ENCODE measurements at regions not wholly inside any gene's neighbourhood (a gene's known extent, or its start where the extent isn't known, plus 50 kb on each side); places are given as distances from the start of the nearest gene placed in this dataset.

- TF ChIP-seq, protein P1, sequence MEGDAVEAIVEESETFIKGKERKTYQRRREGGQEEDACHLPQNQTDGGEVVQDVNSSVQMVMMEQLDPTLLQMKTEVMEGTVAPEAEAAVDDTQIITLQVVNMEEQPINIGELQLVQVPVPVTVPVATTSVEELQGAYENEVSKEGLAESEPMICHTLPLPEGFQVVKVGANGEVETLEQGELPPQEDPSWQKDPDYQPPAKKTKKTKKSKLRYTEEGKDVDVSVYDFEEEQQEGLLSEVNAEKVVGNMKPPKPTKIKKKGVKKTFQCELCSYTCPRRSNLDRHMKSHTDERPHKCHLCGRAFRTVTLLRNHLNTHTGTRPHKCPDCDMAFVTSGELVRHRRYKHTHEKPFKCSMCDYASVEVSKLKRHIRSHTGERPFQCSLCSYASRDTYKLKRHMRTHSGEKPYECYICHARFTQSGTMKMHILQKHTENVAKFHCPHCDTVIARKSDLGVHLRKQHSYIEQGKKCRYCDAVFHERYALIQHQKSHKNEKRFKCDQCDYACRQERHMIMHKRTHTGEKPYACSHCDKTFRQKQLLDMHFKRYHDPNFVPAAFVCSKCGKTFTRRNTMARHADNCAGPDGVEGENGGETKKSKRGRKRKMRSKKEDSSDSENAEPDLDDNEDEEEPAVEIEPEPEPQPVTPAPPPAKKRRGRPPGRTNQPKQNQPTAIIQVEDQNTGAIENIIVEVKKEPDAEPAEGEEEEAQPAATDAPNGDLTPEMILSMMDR (IDR thresholded peaks at IDR 0.05; ENCODE audit: control insufficient read depth, extremely low read depth, insufficient read depth), result no peak
- DNase-seq (ENCODE audit: low read depth), result no peak
- no peak overlapping the region for H3K4me3 ChIP-seq (ENCODE audit: low read depth, low read length)
Observed at GRCh38 chr6:28711788-28712341, 186.2 kb downstream of the GPX5 start.

DNA sequence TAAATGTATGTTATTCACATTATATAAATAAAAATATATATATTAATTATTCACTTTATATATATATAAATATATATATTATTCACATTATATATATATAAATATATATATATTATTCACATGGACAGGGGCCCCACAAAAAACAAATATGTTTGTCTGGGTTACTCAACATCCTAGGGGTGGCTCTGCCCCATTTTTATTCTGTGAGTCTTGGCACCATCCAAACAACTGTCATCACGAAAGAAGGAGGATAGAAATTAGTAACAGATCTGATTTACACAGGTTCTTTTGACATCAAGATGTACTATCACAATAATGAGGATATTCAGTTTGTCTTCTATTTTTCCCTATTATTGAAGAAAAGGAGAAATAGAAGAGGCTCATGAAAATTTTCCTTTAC lies 187.3 kb downstream of the GPX5 start:
- no peak overlapping the region for H3K4me3 ChIP-seq (ENCODE audit: low read depth, low read length)
- TF ChIP-seq, protein P1 (IDR thresholded peaks at IDR 0.05; ENCODE audit: control insufficient read depth, extremely low read depth, insufficient read depth), result no peak
- no peak for DNase-seq (ENCODE audit: low read depth)

DNA sequence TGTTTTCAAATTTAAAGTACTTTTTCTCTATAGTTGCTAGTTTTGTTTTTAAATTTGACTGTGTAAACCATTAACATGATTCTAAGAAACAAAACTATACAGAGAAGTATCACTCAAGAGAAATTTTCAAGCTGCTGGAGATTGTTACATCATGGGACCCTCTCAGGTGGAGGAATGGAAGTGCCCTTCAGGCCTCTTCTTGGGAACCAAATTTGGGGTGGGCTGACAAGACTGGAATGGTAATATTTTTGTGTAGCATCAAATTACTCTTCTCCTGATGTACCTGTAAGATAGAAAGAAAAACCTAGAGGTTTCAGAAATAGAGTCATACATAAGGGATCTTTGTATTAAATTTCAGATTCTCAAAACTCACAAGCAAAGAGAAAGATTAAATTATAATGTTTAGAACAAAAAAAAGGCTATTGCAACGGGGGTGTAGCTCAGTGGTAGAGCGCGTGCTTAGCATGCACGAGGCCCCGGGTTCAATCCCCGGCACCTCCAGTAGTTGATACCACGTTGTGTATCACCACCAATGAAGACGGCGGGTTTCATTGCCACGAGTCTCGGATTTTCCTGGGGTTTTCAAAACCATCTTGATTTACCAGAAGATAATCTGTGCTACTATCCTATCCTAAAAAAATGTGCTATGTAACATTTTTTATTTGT lies 193.7 kb downstream of the GPX5 start:
- TF ChIP-seq, protein P1 (IDR thresholded peaks at IDR 0.05; ENCODE audit: control insufficient read depth, extremely low read depth, insufficient read depth), result no peak
- H3K4me3 ChIP-seq (ENCODE audit: low read depth, low read length), result no peak overlapping the region
- DNase-seq (ENCODE audit: low read depth), result no peak

- TF ChIP-seq, protein P1 (IDR thresholded peaks at IDR 0.05; ENCODE audit: control insufficient read depth, extremely low read depth, insufficient read depth), result no peak
- H3K4me3 ChIP-seq (ENCODE audit: low read depth, low read length), result no peak overlapping the region
- no peak for DNase-seq (ENCODE audit: low read depth)
Observed at GRCh38 chr6:28720357-28721231, 194.9 kb downstream of the GPX5 start.

DNA sequence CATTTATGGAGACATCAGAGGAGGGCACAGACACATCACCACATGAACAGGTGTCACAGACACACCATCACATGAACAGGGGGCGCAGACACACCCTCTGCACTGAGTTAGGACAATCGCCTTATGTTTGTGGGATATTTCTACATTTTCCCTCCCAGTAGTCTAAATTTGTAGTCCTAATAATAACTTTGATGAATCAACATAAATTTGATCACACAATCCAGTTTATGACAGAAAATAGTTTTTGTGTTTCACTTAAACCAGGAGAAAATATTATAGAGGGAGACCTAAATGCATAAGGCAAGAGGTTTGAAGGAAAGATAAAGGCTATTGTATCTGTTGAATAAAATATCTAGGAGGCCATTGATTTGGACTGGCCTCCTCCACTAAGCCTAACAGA lies 195.7 kb downstream of the GPX5 start:
- no peak overlapping the region for H3K4me3 ChIP-seq (ENCODE audit: low read depth, low read length)
- no peak for DNase-seq (ENCODE audit: low read depth)
- TF ChIP-seq, protein P1 (IDR thresholded peaks at IDR 0.05; ENCODE audit: control insufficient read depth, extremely low read depth, insufficient read depth), result no peak

- H3K4me3 ChIP-seq (ENCODE audit: low read depth, low read length), result no peak overlapping the region
- TF ChIP-seq, protein P1 (IDR thresholded peaks at IDR 0.05; ENCODE audit: control insufficient read depth, extremely low read depth, insufficient read depth), result no peak
- no peak for DNase-seq (ENCODE audit: low read depth)
Observed at GRCh38 chr6:28724395-28724794, 198.7 kb downstream of the GPX5 start.
